ENCODE measurements at regions not wholly inside any gene's neighbourhood (a gene's known extent, or its start where the extent isn't known, plus 50 kb on each side); places are given as distances from the start of the nearest gene placed in this dataset.

DNA sequence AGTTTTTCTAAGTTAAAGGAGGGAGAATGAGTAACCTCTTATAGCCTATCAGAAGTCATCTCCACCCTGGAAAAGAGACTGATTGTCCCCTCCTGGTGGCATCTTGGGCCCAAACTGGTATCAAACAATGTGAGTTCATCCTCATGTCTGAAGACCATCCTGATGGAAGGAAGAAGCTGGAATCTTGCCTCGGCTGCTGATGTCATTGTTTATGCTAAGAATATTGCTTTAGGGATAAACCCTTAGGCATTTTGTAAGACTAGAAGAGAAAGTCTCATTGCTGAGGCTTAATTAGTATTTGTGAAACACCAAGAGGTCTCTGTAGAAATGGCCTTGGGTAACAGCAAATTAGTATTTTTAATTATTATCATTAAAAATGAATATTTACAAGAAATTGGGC, 65.7 kb upstream of the KCNN2 start:
- DNase-seq, result no peak

GRCh38 chr5:114297915-114298314, 64.0 kb upstream of the KCNN2 start:
- DNase-seq, result no peak

GRCh38 chr5:114305402-114306207, 56.3 kb upstream of the KCNN2 start:
- no peak for DNase-seq

DNA sequence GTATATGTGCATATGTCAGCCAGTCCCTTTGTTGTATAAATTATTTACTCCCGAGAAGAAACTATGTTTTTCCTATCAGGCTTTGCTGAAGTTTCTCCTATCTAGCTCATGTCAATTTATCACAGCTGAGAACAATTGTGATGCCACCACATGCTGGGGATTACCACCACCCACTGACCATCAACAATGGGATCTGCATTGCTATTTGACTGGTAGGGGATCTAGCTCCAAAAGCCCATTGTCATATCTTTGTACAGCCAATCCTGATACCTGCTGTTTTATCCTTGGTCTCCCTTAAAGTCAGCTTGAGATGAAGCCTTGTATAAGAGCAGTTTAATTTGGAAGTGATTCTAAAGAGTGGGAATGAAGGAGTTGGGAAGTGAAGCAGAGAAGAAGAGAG, 53.9 kb upstream of the KCNN2 start:
- no peak for DNase-seq

- no peak for DNase-seq
Measured at GRCh38 chr5:114308508-114308907, 53.4 kb upstream of the KCNN2 start.

GRCh38 chr5:114310666-114311065, 51.2 kb upstream of the KCNN2 start:
- no peak for DNase-seq

- no peak for DNase-seq
Measured at GRCh38 chr5:114311281-114311680, 50.6 kb upstream of the KCNN2 start.

GRCh38 chr5:114311968-114312367, 49.9 kb upstream of the KCNN2 start:
- DNase-seq, result no peak
